ENCODE measurements at regions not wholly inside any gene's neighbourhood (a gene's known extent, or its start where the extent isn't known, plus 50 kb on each side); places are given as distances from the start of the nearest gene placed in this dataset.
"Not testable (repeated sequence)": the region's sequence is repeated elsewhere in the genome, so short reads cannot be mapped to it uniquely, and the experiment has no call there.

- no peak for DNase-seq
These were observed 85.5 kb downstream of the APIP start for GRCh38 chr11:34830648-34831047.

DNA sequence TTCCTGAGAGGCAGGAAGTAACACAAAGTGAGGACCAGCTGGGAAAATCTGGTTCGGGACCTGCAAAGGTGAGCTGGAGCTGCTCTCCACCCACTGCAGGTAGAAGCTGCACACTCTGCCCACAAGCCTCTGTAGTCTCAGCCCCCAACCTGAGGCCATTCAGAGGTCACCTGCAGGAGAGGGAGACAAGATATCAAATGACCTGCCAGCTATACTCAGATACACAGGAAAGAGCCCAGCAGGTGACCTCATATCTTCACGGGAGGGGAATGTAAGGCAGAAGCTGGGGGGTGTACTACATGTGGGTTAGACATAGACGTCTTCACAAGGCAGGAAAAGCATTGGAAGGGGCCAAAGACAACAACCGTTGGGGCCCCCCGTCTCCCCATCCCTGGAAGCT lies 86.1 kb downstream of the APIP start:
- no peak for DNase-seq

DNA sequence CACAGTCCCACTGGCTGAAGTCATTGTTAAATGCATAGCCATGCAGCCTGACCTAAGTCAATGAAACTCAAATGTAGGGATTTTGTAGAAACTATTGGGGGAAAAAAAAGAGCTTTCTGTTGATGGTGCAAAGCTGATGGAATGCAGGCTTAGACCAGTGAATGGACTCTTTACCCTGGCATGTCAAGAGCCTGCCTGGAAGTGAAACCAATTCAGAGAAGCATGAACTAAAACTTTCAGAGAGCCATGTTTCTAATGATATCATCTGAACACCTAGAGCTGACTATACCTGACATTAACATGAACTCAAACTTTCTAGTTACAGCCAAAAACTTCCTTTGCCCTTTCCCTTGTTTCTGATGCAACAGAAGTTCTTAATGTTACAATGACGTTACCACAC lies 89.0 kb downstream of the APIP start:
- no peak for DNase-seq

DNA sequence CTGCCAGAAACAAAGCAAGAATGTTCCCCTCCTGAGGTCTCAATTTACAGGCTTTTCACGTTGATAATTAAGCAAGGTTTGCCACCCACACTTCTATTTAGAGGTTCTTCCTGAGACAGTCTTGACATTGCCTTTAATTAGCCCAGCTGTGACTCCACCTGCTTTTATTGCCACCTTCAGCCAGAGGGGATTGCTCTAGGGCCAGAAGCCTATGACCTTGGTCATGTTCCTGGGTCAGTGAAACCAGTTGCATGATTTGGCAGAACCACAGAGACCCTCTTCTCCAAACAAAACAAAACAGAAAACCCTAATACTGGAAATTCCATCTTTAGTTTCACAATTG lies 89.8 kb downstream of the APIP start:
- no peak for DNase-seq

DNA sequence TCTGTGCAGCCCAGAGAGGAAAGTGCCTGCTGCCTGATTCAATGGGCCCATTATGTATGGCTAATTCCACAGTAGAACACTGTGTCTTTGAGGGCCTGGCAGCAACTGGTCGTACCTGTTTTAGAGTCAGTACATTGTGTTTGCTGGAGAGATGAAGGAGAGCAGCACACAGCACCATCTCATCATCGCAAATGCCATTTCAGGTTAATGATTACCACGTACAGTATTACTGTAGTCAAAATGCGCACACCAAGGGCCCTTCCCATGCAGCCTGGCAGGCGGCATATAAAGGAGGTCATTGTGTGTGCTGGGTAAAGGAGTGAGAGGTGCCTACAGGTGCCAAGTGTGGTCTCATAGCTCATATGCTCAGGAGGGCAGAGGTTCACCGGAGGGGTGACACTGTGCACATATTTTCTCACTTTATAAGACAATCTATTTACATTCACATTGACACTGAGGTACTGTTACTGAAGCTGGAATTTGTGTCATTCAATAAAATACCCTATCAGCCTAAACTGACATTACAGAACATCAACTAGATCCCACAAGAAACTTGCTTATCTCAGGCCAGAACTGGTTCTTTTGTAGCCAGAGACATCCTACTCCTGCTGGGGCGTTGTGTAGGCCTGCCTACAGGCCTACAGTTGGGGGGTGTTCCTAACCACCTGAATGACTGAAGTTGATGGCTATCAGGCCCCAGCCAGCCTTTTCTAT lies 90.4 kb downstream of the APIP start:
- DNase-seq = no peak

GRCh38 chr11:34825315-34825669 lies 90.9 kb downstream of the APIP start:
- DNase-seq = no peak

GRCh38 chr11:34824425-34824824 lies 91.8 kb downstream of the APIP start:
- no peak for DNase-seq

- DNase-seq = no peak
These were observed 92.5 kb downstream of the APIP start for GRCh38 chr11:34823639-34824038.

- no peak for DNase-seq
These were observed 93.0 kb downstream of the APIP start for GRCh38 chr11:34823197-34823596.

DNA sequence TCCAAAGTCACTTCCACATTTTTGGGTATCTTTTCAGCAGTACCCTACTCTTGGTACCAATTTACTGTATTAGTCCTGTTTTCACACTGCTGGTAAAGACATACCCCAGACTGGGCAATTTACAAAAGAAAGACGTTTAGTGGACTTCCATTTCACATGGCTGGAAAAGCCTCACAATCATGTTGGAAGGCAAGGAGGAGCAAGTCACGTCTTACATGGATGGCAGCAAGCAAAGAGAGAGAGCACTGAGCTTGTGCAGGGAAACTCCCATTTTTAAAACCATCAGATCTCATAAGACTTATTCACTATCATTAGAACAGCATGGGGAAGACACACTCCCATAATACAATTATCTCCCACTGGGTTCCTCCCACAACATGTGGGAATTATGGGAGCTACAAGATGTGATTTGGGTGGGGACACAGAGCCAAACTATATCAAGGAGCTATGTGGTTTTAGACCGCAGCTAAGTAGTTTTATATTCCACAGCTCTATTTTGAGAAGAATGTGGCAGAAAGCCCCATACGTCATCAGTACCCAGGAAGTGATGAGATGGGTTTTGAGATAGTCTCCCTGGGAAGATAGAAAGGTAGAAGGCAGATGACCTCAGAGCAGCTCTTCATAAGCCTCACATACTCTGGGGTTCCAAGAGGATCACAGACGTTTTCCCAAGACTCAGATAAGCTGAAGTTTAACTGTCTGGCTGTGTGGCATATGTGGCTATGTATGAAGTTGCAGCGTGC lies 96.3 kb downstream of the APIP start:
- no peak for DNase-seq

DNA sequence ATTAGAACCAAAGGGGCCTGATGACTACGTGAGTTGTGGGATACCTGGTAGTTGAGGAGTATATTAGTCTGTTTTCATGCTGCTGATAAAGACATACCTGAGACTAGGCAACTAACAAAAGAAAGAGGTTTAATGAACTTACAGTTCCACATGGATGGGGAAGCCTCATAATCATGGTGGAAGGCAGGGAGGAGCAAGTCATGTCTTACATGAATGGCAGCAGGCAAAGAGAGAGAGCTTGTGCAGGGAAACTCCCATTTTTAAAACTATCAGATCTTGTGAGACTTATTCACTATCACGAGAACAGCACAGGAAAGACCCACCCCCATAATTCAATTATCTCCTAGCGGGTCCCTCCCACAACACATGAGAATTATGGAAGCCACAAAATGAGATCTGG lies 98.4 kb downstream of the APIP start:
- DNase-seq = not testable (repeated sequence)

DNA sequence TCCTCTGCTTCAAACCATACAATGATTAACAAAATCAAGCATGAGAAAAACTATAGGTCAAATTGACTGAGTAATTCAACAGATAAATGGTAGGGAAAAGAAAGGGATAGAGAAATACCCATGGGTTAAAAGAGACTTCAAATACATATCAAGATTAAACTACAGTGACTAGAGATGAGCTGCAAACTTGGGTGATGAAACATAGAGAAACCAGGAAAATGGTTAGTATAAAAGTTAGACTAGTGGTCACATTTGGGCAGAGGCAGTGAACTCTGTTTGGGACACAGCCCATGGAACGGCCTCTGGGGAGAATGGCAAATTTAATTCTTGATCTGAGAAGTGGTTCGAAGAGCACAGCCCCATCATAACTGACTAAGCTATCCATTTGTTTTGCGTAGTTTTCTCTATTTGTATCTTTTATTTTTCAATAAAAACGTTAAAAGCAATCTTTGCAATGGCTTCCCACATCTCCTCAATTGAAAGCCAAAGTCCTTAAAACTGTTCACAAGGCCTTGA lies 99.4 kb downstream of the APIP start:
- DNase-seq = no peak

- no peak for DNase-seq
These were observed 103.1 kb downstream of the APIP start for GRCh38 chr11:34812905-34813576.

GRCh38 chr11:34811858-34812257 lies 104.3 kb downstream of the APIP start:
- no peak for DNase-seq

DNA sequence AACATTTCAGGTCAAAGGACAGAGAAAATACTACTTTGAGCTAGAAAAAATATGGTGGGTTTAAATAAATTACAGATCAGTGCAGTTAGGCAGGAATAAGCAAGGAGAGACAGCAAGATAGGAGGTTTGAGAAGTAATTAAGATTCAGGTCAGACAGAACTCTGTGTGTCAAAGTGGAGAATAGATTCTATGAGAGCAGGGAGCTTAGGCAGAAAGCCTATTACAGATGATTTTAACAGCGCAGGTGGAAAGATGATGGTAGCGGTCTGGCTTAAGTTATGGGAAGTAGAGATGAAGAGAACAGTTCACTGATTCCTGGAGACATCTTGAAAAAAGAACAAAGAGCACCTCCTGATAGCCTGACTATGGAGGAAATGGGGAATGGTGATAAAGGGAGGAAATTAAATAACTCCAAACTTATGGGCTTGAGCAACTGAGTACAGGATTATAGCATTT lies 106.0 kb downstream of the APIP start:
- DNase-seq = no peak

DNA sequence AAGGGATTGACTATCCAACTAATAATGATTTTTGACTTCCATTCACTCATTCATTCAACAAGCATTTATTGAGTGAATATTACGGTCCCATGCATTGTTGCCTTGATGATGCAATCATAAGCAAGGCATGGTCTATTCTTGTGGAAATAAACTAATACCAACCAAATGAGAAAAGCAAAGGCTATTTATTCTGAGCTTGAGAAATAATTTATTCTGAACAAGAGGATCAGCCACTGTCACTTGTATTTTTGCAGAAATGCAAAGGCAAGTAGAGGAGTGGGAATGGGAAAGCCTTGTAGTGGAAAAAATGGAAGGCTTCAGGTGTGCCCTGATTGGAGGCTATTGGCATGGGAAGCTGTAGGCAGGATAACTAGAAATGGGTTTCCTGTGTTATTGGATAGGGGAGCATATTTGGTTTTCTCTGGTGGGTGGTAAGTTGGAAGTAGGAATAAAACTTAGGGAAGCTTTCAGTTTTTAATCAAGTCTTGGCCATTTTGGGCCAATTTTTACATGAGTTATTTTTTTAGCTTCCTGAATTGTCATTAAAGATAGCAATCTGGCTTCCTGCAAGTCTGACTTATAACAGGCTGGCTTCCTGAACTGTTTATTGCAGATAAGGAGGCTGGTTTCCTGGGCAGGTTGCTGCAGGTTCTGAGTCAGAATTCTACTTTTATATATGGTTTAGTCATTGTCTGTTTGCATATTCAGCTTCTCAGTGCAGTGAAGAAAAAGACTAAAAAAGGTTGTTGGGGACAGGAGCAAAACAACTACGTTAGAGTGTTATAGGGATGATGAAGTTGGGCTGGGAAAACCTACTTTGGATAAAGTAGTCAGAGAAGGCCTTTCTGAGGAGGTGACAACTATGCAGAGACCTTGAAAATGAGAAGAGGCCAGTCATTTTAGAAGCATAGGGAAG lies 106.7 kb downstream of the APIP start:
- DNase-seq = peak; percentile 88 to 89

GRCh38 chr11:34806875-34807274 lies 109.3 kb downstream of the APIP start:
- DNase-seq = no peak

DNA sequence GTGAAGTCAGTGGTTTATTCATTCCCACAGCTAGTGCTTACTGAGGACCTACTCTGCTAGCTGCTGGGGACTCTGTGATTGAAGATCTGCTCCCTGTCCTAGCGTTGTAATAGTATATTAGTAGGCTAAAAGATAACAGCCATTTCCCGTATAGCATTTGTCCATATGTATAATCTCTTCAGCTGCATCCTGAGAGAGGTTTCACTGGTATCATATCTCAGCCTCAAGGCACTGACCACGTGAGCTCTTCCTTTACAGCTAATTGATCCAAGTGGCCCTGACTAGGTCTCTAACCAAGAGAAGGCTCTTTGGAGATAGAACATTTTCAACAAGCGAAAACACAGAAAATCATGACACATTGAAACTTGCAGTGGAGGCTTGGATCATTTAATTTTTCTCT lies 110.2 kb downstream of the APIP start:
- DNase-seq = no peak

- no peak for DNase-seq
These were observed 116.3 kb downstream of the APIP start for GRCh38 chr11:34799848-34800247.

DNA sequence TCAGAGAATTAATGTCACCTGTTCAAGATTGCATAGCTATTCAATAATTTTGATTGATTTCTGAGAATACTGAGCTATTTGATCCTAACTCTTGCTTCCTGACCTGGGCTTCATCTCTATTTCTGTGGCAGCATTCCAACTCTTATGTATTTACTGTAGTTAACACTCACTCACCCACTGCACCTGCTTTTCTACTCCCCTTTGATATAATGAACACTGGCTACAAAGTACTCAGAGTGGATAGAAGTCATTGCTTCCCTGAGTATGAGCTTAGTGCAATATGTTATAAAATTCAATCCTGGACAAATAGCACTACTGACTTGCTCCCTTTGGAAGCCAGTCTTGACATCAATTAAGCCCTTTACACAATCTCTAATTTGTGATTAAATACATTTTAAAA lies 117.2 kb downstream of the APIP start:
- DNase-seq = no peak

DNA sequence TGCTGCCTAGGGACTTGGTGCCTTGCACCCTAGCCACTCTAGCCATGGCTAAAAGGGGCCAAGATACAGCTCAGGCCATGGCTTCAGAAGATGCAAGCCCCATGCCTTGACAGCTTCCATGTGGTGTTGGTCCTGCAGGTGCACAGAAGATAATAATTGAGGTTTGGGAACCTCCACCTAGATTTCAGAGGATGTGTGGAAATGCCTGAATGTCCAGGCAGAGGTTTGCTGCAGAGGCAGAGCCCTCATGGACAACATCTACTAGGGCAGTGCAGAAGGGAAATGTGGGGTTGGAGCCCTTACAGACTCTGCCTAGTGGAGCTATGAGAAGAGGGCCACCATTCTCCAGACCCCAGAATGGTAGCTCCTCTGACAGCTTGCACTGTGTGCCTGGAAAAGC lies 118.7 kb downstream of the APIP start:
- DNase-seq = not testable (repeated sequence)

DNA sequence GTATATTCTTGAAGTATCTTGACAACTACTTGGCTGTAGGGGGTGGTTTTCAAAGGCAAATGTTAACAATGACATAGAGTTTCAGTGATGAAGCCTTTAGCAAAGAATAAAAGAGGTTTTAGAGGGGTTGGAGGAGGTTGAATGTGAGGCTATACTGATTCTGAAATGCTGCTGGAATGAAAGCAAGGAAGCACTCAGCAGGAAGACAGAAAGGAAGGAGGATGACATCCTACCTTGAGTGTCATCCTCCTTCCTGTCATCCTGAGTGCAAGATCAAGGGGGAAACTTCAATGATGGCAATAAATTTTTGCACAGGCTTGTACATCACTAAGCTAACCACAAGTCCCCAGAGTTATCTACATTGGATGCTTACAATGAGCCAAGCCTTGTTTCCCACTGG lies 120.5 kb downstream of the APIP start:
- DNase-seq = no peak

DNA sequence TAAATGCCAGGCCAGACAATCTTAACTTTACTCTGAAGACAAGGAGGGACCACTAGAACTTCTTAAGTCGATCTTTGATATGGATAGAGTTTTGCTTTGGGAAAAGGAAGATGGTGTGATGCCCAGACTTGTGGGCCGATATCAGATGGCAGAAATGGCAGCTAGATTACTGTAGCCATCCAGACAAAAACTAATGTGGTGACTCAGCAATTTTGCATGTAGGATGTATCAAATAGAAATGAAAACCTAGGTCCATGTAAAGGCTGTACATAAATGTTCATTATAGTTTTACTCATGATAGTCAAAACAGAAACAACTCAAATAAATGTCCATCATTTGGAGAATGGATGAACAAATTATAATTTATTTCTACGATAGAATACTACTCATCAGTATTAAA lies 121.5 kb downstream of the APIP start:
- no peak for DNase-seq

All from Kasumi-1 (cell line).